IMR-90 (cell line): ENCODE measurements at regions not wholly inside any gene's neighbourhood (a gene's known extent, or its start where the extent isn't known, plus 50 kb on each side); places are given as distances from the start of the nearest gene placed in this dataset.
A peak's percentile ranks its signal among the peaks of the same experiment; 100 is the strongest.

Experiments
- ATAC-seq: fragments of 200-7000 bp; cut with Tn5 transposase; 2 replicates; pipeline ENCODE4 v1.9.1; 2020; ENCODE audit warnings: low read depth, mild to moderate bottlenecking, moderate library complexity
- BruUV-seq: library from RNA; stranded (reverse); fragments of 400-500 nt; replicated peaks from 2 replicates; lab custom pipeline; 2021; lab: Mats Ljungman, UMichigan
- CTCF ChIA-PET: fragments of 300-600 bp; formaldehyde crosslinking; extraction: SDS; loops from one replicate; lab custom pipeline; 2021; ENCODE audit warnings: antibody characterized with exemption; lab: Yijun Ruan, JAX
- POLR2A ChIA-PET: fragments of 300-600 bp; sonication (Branson Sonifier 250); formaldehyde crosslinking; loops from one replicate; lab custom pipeline; 2022; ENCODE audit warnings: antibody characterized with exemption; ENCODE audit not compliant: unreplicated experiment; lab: Charles Lee
- DNase-seq: peaks from one replicate; pipeline ENCODE4 v3.0.0; 2013
- H2AFZ ChIP-seq: replicated peaks from 2 replicates; pipeline ENCODE3; 2013; ENCODE audit warnings: low read length, mild to moderate bottlenecking; ENCODE audit not compliant: poor library complexity
- H2AK5ac ChIP-seq: 2 replicates; pipeline ENCODE4 v1.6.1; 2013; ENCODE audit warnings: low read depth, low read length, inconsistent platforms
- H2AK9ac ChIP-seq: replicated peaks from 2 replicates; pipeline ENCODE3; 2013; ENCODE audit warnings: mild to moderate bottlenecking, low read depth, low read length, moderate library complexity; ENCODE audit not compliant: poor library complexity
- H2BK120ac ChIP-seq: 2 replicates; pipeline ENCODE4 v1.6.1; 2013; ENCODE audit warnings: low read depth, low read length, inconsistent platforms
- H2BK15ac ChIP-seq: 3 replicates; pipeline ENCODE4 v1.6.1; 2013; ENCODE audit warnings: low read depth, low read length, inconsistent platforms
- H2BK20ac ChIP-seq: 2 replicates; pipeline ENCODE4 v1.6.1; 2013; ENCODE audit warnings: low read depth, mild to moderate bottlenecking, inconsistent platforms, low read length, moderate library complexity
- H2BK5ac ChIP-seq: 2 replicates; pipeline ENCODE4 v1.6.1; 2013; ENCODE audit warnings: mild to moderate bottlenecking, low read depth, low read length, inconsistent platforms; ENCODE audit not compliant: poor library complexity, severe bottlenecking
- H3K14ac ChIP-seq: replicated peaks from 2 replicates; pipeline ENCODE4 v1.6.1; 2013; ENCODE audit warnings: low read depth, low read length, inconsistent platforms
- H3K18ac ChIP-seq: 2 replicates; pipeline ENCODE4 v1.6.1; 2013; ENCODE audit warnings: low read depth, low read length, control low read depth
- H3K23ac ChIP-seq: 2 replicates; pipeline ENCODE4 v1.6.1; 2013; ENCODE audit warnings: low read depth, low read length, inconsistent platforms
- H3K27ac ChIP-seq: 2 replicates; pipeline ENCODE4 v1.5.1; 2013; ENCODE audit warnings: mild to moderate bottlenecking, control low read depth, low read length; ENCODE audit not compliant: insufficient read depth
- H3K27me3 ChIP-seq: 2 replicates; pipeline ENCODE4 v1.6.1; 2013; ENCODE audit warnings: low read length; ENCODE audit not compliant: control insufficient read depth, insufficient read depth
- H3K36me3 ChIP-seq: 2 replicates; pipeline ENCODE4 v1.6.1; 2013; ENCODE audit warnings: low read length, mixed read lengths; ENCODE audit not compliant: control insufficient read depth, insufficient read depth
- H3K4ac ChIP-seq: 2 replicates; pipeline ENCODE4 v1.6.1; 2013; ENCODE audit warnings: low read depth, low read length, inconsistent platforms
- H3K4me1 ChIP-seq: 2 replicates; pipeline ENCODE4 v1.6.1; 2013; ENCODE audit warnings: low read length, mixed read lengths; ENCODE audit not compliant: control insufficient read depth, insufficient read depth
- H3K4me2 ChIP-seq: 2 replicates; pipeline ENCODE4 v1.6.1; 2013; ENCODE audit warnings: low read depth, mild to moderate bottlenecking, control low read depth, low read length, moderate library complexity
- H3K4me3 ChIP-seq: 2 replicates; pipeline ENCODE4 v1.5.1; 2013; ENCODE audit warnings: low read depth, mild to moderate bottlenecking, control low read depth, low read length, moderate library complexity; ENCODE audit not compliant: insufficient read depth
- H3K56ac ChIP-seq: 2 replicates; pipeline ENCODE4 v1.6.1; 2013; ENCODE audit warnings: low read length, inconsistent platforms; ENCODE audit not compliant: insufficient read depth; ENCODE audit errors: extremely low read depth
- H3K79me1 ChIP-seq, 2 experiments: 2 replicates each; pipeline ENCODE4 v1.6.1; 2013; ENCODE audit warnings: low read length in 2 of 2, inconsistent platforms in 1 of 2, low read depth in 1 of 2
- H3K9ac ChIP-seq: 2 replicates; pipeline ENCODE4 v1.6.1; 2013; ENCODE audit warnings: low read depth, low read length, control low read depth
- H3K9me1 ChIP-seq: 2 replicates; pipeline ENCODE4 v1.6.1; 2013; ENCODE audit warnings: low read length, inconsistent platforms; ENCODE audit not compliant: insufficient read depth
- H3K9me3 ChIP-seq: 2 replicates; pipeline ENCODE4 v1.6.1; 2013; ENCODE audit warnings: low read length; ENCODE audit not compliant: control insufficient read depth, insufficient read depth
- H4K20me1 ChIP-seq: 2 replicates; pipeline ENCODE4 v1.6.1; 2013; ENCODE audit warnings: low read length, inconsistent platforms; ENCODE audit not compliant: insufficient read depth
- H4K5ac ChIP-seq: 2 replicates; pipeline ENCODE4 v1.6.1; 2013; ENCODE audit warnings: mild to moderate bottlenecking, low read depth, low read length, control low read depth
- H4K8ac ChIP-seq, 2 experiments: 2 replicates each; pipeline ENCODE4 v1.6.1; 2013; ENCODE audit warnings: low read depth in 2 of 2, low read length in 2 of 2, control low read depth in 1 of 2, inconsistent platforms in 1 of 2
- H4K91ac ChIP-seq: 2 replicates; pipeline ENCODE4 v1.6.1; 2013; ENCODE audit warnings: low read depth, low read length, inconsistent platforms; ENCODE audit not compliant: insufficient read depth
- BHLHE40 ChIP-seq: fragments of 150-350 bp; IDR thresholded peaks from 2 replicates; pipeline ENCODE4 v1.6.1; 2016; ENCODE audit warnings: mild to moderate bottlenecking, low read depth, low read length
- FOS ChIP-seq: fragments of 150-350 bp; IDR thresholded peaks from 2 replicates; pipeline ENCODE4 v1.6.1; 2016; ENCODE audit warnings: low read depth, low read length
- MAFK ChIP-seq: IDR thresholded peaks from 2 replicates; pipeline ENCODE4 v1.6.1; 2012; ENCODE audit warnings: low read depth, low read length, improper control_type of control experiment
- MAZ ChIP-seq: IDR thresholded peaks from 2 replicates; pipeline ENCODE4 v1.6.1; 2012; ENCODE audit warnings: low read depth, mild to moderate bottlenecking, low read length, improper control_type of control experiment, moderate library complexity, borderline replicate concordance
- MXI1 ChIP-seq: IDR thresholded peaks from 2 replicates; pipeline ENCODE4 v1.6.1; 2012; ENCODE audit warnings: low read depth, mild to moderate bottlenecking, low read length, moderate library complexity, borderline replicate concordance
- NFE2L2 ChIP-seq: fragments of 150-350 bp; IDR thresholded peaks from 2 replicates; pipeline ENCODE4 v1.6.1; 2016; ENCODE audit warnings: low read depth, mild to moderate bottlenecking, low read length
- POLR2A ChIP-seq: IDR thresholded peaks from 2 replicates; pipeline ENCODE4 v1.6.1; 2012; ENCODE audit warnings: mild to moderate bottlenecking, low read depth, low read length
- RAD21 ChIP-seq: IDR thresholded peaks from 2 replicates; pipeline ENCODE4 v1.6.1; 2012; ENCODE audit warnings: low read length, improper control_type of control experiment
- RCOR1 ChIP-seq: IDR thresholded peaks from 2 replicates; pipeline ENCODE4 v1.6.1; 2012; ENCODE audit warnings: mild to moderate bottlenecking, low read length, improper control_type of control experiment; ENCODE audit not compliant: insufficient replicate concordance
- RFX5 ChIP-seq: IDR thresholded peaks from 2 replicates; pipeline ENCODE4 v1.8.0; 2012; ENCODE audit warnings: low read depth, mild to moderate bottlenecking, low read length, moderate library complexity
- SMC3 ChIP-seq: fragments of 150-350 bp; IDR thresholded peaks from 2 replicates; pipeline ENCODE4 v1.6.1; 2016; ENCODE audit warnings: low read depth, mild to moderate bottlenecking, antibody characterized with exemption, low read length, moderate library complexity
- WGBS, 2 experiments: methylation state at CpG; one replicate each; pipeline versions ENCODE4 v1.1.5 to v1.1.7; 2013; ENCODE audit warnings: missing lambda C conversion rate in 2 of 2; ENCODE audit not compliant: insufficient read length in 1 of 2; ENCODE audit errors: extremely low coverage in 2 of 2; 5-methylcytosine and 5-hydroxymethylcytosine counted together
- dilution Hi-C: fragments of 300-500 bp; cut with HindIII; formaldehyde crosslinking; loops from one replicate; pipeline ENCODE4 v1.14.3; 2018; ENCODE audit warnings: low sequenced_read_pairs; ENCODE audit not compliant: unreplicated experiment
- in situ Hi-C: fragments of 300-500 bp; cut with MboI; formaldehyde crosslinking; loops from 3 replicates; pipeline ENCODE4 v1.14.3; 2019; ENCODE audit warnings: low sequenced_read_pairs, inconsistent platforms, mixed read lengths
- intact Hi-C: fragments of 100-400 bp; cut with micrococcal nuclease; formaldehyde crosslinking; loops from 2 replicates; pipeline ENCODE4 v1.10.0; 2022

GRCh38 chr2:142769761-142770160, 107.7 kb upstream of the KYNU start:
- no peak overlapping the region for H4K8ac ChIP-seq
- H3K9me1 ChIP-seq = no peaks in the 10 kb centered on the region
- no CpG with 5 or more reads among the region's 1 CpG for WGBS, 2 experiments
- peaks cover 6% of the 10 kb centered on the region for H3K9me3 ChIP-seq
- no peak overlapping the region for H4K91ac ChIP-seq
- H2AFZ ChIP-seq = no peak overlapping the region
- intact Hi-C loops (no loop called here), dilution Hi-C loops (no loop called here), in situ Hi-C loops (no loop called here)
- no peaks in the 10 kb centered on the region for H4K20me1 ChIP-seq
- H2BK5ac ChIP-seq = no peak overlapping the region
- H3K36me3 ChIP-seq = no peaks in the 10 kb centered on the region
- no peak overlapping the region for H2BK15ac ChIP-seq
- no peaks in the 10 kb centered on the region for H3K79me1 ChIP-seq
- H3K4ac ChIP-seq = no peak overlapping the region
- BruUV-seq = no TSS peak
- H2AK9ac ChIP-seq = no peak overlapping the region
- no peaks in the 10 kb centered on the region for H3K4me1 ChIP-seq
- H3K9ac ChIP-seq = no peak overlapping the region
- no peak overlapping the region for H3K4me2 ChIP-seq
- TF ChIP-seq RAD21 (no peak), RCOR1 (no peak), RFX5 (no peak), FOS (no peak), BHLHE40 (no peak), POLR2A (no peak), MAZ (no peak), MXI1 (no peak), MAFK (no peak), NFE2L2 (no peak), SMC3 (no peak)
- no peaks in the 10 kb centered on the region for H3K27me3 ChIP-seq
- no peak overlapping the region; the same call in 1 of the 2 replicates for H2AK5ac ChIP-seq
- ATAC-seq (no peak), DNase-seq (peak; percentile 7)
- no peak overlapping the region for H3K27ac ChIP-seq
- H3K23ac ChIP-seq = no peak overlapping the region
- ChIA-PET POLR2A (no interaction called here), CTCF (no interaction called here)
- H3K14ac ChIP-seq = no peak overlapping the region
- H2BK120ac ChIP-seq = no peak overlapping the region
- no peak overlapping the region for H2BK20ac ChIP-seq
- no peak overlapping the region for H3K56ac ChIP-seq
- no peak overlapping the region for H3K18ac ChIP-seq
- H3K4me3 ChIP-seq = no peak overlapping the region
- no peak overlapping the region for H4K5ac ChIP-seq
